GM13976 (cell line): ENCODE measurements at regions not wholly inside any gene's neighbourhood (a gene's known extent, or its start where the extent isn't known, plus 50 kb on each side); places are given as distances from the start of the nearest gene placed in this dataset.

Experiments
- DNase-seq: peaks from one replicate; pipeline ENCODE4 v3.0.0; 2012; ENCODE audit warnings: low spot score
- CTCF ChIP-seq: IDR thresholded peaks from 2 replicates; pipeline ENCODE4 v1.5.1; 2012; ENCODE audit warnings: borderline replicate concordance, mild to moderate bottlenecking; ENCODE audit not compliant: insufficient read depth; ENCODE audit errors: extremely low read depth, missing control alignments, control extremely low read depth
- in situ Hi-C: fragments of 300-500 bp; cut with MboI; formaldehyde crosslinking; loops from one replicate; pipeline ENCODE4 v1.12.0; 2022; ENCODE audit warnings: low sequenced_read_pairs, mixed read lengths, inconsistent platforms; ENCODE audit not compliant: unreplicated experiment

DNA sequence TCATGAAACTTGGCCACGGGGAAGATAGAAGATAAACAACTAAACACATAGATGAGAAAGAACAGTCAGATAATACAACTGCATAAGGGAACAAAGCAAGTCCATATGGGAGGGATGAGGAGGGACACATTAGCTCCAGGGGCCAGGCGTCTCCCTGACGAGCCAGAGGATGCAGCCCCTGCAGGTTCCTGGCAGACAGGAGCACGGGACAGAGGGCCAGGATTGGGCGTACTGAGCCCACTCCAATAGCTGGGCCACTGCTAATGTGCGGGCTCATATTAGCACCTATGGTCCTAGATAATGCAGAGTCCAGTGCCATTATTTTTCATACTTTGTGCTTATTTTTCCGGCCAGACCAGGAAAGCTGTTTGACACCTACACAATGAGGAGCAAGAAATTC, 182.9 kb downstream of the ANKRD60 start:
- TF ChIP-seq CTCF, result no peak
- DNase-seq, result no peak
- in situ Hi-C loops, result no loop called here

DNA sequence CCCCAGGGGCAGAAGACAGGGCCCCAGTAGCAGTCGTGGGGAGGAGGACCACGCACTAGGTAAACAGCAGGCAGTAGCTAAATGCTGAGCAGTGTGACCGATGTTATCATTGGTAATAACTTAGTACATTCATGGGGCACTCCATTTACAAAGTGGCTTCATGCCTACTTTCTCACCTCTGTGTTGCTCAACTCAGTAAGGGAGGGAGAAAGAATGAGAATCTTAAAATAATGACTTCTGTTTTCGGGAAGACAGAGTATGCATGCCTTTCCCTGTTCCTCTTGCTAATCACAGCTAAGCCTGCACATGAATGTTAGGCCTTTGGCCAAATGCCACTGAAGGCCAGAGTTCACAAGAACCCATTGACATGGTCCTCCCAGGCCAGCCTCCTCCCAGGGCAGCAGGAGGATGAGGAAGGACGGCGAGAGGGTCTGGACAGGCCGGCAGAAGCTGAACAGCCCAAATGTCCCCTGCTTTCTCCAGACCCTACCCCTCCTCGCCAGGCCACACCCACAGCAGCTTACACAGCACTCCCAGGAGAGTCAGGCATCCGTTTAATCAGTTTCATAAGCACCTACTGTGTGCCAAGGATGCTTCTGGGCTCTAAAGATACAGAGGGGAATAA, 183.4 kb downstream of the ANKRD60 start:
- TF ChIP-seq CTCF, result no peak
- no peak for DNase-seq
- in situ Hi-C loops, result no loop called here

GRCh38 chr20:58044286-58044685, 184.2 kb downstream of the ANKRD60 start:
- TF ChIP-seq CTCF, result no peak
- in situ Hi-C loops, result no loop called here
- no peak for DNase-seq

- TF ChIP-seq CTCF, result no peak
- no peak for DNase-seq
- in situ Hi-C loops, result no loop called here
Observed at GRCh38 chr20:58043236-58044140, 185.0 kb downstream of the ANKRD60 start.

GRCh38 chr20:58042591-58042990, 185.9 kb downstream of the ANKRD60 start:
- in situ Hi-C loops, result no loop called here
- TF ChIP-seq CTCF, result no peak
- DNase-seq, result no peak

DNA sequence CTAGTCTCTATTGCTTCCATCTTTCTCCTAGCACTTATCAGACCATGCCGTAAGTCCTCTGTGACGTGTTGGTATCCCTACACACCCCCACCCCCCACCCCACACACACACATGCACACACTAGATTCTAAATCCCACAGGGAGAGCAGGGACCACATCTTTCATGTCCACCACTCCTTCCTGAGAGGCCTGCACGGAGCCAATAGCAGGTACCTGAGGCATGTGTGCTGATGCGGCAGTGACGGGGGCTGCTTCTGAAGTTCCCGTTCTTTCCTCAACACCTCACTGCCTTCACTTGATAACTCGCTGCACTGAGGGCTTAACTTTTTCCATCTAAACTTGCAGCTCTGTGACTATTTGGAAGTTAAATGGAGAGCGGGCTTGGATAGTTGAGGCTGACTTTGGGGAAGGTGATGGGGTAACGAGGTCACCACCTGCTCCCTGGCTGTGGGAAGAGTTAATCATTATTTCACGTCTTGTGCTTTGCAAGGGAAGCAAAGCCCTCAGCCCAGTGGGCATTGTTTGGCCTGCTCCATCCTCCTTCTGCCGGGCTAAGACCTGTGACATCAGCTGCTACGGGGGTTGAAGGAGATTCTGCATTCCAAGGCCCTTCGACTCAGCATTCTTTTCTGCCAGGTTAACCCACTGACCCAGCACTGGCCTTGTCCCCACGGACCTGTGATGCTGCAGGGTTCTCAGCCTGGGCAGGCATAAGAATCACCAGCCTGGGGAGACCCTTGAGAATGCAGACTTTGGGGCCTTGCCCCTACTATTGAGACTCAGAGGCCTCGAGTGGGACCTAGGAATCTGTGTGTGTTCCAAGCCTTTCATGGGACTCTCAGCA, 187.8 kb downstream of the ANKRD60 start:
- in situ Hi-C loops, result no loop called here
- TF ChIP-seq CTCF, result no peak
- DNase-seq, result no peak
